ENCODE measurements at regions not wholly inside any gene's neighbourhood (a gene's known extent, or its start where the extent isn't known, plus 50 kb on each side); places are given as distances from the start of the nearest gene placed in this dataset.

DNA sequence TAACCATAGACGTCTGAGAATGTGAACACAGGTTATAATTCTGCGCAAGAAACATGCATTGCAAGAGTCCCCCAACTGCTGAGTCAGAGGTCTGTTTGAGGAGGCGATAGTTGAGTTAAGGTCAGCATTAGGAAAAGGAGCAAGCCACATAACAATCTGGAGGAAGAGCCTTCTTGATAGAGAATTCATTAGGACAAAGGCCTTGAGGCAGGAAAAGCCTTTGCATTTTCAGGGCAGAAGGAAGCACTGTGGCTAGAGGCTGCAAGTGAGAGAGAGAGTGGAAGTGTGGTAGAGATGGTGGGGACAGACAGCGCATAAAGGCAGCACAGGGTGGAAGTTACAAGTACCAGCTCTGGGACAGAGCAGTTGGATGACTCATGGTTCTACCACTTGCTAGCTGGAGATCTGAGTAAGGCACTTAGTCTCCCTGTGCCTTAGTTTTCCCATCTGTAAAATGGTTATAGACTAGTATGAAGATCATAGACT lies 125.8 kb upstream of the LNX1 start (continued):
- TF ChIP-seq, protein P1, sequence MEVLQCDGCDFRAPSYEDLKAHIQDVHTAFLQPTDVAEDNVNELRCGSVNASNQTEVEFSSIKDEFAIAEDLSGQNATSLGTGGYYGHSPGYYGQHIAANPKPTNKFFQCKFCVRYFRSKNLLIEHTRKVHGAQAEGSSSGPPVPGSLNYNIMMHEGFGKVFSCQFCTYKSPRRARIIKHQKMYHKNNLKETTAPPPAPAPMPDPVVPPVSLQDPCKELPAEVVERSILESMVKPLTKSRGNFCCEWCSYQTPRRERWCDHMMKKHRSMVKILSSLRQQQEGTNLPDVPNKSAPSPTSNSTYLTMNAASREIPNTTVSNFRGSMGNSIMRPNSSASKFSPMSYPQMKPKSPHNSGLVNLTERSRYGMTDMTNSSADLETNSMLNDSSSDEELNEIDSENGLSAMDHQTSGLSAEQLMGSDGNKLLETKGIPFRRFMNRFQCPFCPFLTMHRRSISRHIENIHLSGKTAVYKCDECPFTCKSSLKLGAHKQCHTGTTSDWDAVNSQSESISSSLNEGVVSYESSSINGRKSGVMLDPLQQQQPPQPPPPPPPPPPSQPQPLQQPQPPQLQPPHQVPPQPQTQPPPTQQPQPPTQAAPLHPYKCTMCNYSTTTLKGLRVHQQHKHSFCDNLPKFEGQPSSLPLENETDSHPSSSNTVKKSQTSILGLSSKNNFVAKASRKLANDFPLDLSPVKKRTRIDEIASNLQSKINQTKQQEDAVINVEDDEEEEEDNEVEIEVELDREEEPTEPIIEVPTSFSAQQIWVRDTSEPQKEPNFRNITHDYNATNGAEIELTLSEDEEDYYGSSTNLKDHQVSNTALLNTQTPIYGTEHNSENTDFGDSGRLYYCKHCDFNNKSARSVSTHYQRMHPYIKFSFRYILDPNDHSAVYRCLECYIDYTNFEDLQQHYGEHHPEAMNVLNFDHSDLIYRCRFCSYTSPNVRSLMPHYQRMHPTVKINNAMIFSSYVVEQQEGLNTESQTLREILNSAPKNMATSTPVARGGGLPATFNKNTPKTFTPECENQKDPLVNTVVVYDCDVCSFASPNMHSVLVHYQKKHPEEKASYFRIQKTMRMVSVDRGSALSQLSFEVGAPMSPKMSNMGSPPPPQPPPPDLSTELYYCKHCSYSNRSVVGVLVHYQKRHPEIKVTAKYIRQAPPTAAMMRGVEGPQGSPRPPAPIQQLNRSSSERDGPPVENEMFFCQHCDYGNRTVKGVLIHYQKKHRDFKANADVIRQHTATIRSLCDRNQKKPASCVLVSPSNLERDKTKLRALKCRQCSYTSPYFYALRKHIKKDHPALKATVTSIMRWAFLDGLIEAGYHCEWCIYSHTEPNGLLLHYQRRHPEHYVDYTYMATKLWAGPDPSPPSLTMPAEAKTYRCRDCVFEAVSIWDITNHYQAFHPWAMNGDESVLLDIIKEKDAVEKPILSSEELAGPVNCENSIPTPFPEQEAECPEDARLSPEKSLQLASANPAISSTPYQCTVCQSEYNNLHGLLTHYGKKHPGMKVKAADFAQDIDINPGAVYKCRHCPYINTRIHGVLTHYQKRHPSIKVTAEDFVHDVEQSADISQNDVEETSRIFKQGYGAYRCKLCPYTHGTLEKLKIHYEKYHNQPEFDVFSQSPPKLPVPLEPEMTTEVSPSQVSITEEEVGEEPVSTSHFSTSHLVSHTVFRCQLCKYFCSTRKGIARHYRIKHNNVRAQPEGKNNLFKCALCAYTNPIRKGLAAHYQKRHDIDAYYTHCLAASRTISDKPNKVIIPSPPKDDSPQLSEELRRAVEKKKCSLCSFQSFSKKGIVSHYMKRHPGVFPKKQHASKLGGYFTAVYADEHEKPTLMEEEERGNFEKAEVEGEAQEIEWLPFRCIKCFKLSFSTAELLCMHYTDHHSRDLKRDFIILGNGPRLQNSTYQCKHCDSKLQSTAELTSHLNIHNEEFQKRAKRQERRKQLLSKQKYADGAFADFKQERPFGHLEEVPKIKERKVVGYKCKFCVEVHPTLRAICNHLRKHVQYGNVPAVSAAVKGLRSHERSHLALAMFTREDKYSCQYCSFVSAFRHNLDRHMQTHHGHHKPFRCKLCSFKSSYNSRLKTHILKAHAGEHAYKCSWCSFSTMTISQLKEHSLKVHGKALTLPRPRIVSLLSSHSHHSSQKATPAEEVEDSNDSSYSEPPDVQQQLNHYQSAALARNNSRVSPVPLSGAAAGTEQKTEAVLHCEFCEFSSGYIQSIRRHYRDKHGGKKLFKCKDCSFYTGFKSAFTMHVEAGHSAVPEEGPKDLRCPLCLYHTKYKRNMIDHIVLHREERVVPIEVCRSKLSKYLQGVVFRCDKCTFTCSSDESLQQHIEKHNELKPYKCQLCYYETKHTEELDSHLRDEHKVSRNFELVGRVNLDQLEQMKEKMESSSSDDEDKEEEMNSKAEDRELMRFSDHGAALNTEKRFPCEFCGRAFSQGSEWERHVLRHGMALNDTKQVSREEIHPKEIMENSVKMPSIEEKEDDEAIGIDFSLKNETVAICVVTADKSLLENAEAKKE (CRISPR knock-in tag; IDR thresholded peaks at IDR 0.05) = no peak

- H3K36me3 Mint-ChIP-seq (ENCODE audit: low read depth) = no peaks in the 10 kb centered on the region
- peaks cover 6% of the 10 kb centered on the region; the same call in 1 of the 2 replicates for H3K4me1 ChIP-seq (ENCODE audit: insufficient read depth)
- no peak overlapping the region for H3K27ac Mint-ChIP-seq
- H3K27me3 ChIP-seq (ENCODE audit: insufficient read depth) = no peaks in the 10 kb centered on the region
- H3K27me3 Mint-ChIP-seq (ENCODE audit: insufficient read depth, low read depth, poor library complexity) = no peaks in the 10 kb centered on the region
- H3K4me1 Mint-ChIP-seq = peaks cover 3% of the 10 kb centered on the region; the same call in 1 of the 3 replicates
- no peaks in the 10 kb centered on the region for H3K36me3 ChIP-seq (ENCODE audit: insufficient read depth)
- no peak overlapping the region for H3K4me3 Mint-ChIP-seq
- H2AFZ ChIP-seq = no peak overlapping the region
- no peak for ATAC-seq
- no peak overlapping the region for H3K4me2 ChIP-seq
- H3K79me2 ChIP-seq (replicated peaks; ENCODE audit: insufficient read depth) = no peaks in the 10 kb centered on the region
- H4K20me1 ChIP-seq (replicated peaks; ENCODE audit: insufficient read depth) = no peaks in the 10 kb centered on the region
- H3K4me3 ChIP-seq = no peak overlapping the region
- H3F3A ChIP-seq (replicated peaks; ENCODE audit: low read depth) = no peaks in the 10 kb centered on the region
- H3K9me2 ChIP-seq (ENCODE audit: insufficient read depth) = 0 out of 2 replicates have a peak, but pooled peaks cover 3% of the 10 kb centered on the region
- DNase-seq (ENCODE audit: low spot score) = no peak
- H3K9me3 Mint-ChIP-seq = no peaks in the 10 kb centered on the region; the same call in 2 of the 3 replicates
- H3K27ac ChIP-seq (ENCODE audit: low read depth) = no peak overlapping the region
- no peak for TF ChIP-seq CREB1 (CRISPR knock-in tag; IDR thresholded peaks at IDR 0.05; ENCODE audit: low read depth)
- no peak for TF ChIP-seq EZH2 (IDR thresholded peaks at IDR 0.05; ENCODE audit: low read depth, unreplicated experiment)
- TF ChIP-seq, protein P2, sequence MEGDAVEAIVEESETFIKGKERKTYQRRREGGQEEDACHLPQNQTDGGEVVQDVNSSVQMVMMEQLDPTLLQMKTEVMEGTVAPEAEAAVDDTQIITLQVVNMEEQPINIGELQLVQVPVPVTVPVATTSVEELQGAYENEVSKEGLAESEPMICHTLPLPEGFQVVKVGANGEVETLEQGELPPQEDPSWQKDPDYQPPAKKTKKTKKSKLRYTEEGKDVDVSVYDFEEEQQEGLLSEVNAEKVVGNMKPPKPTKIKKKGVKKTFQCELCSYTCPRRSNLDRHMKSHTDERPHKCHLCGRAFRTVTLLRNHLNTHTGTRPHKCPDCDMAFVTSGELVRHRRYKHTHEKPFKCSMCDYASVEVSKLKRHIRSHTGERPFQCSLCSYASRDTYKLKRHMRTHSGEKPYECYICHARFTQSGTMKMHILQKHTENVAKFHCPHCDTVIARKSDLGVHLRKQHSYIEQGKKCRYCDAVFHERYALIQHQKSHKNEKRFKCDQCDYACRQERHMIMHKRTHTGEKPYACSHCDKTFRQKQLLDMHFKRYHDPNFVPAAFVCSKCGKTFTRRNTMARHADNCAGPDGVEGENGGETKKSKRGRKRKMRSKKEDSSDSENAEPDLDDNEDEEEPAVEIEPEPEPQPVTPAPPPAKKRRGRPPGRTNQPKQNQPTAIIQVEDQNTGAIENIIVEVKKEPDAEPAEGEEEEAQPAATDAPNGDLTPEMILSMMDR (conservative IDR thresholded peaks at IDR 0.05; ENCODE audit: low read depth in 2 of 2) = no peak
- no peak for TF ChIP-seq JUNB (IDR thresholded peaks at IDR 0.05; ENCODE audit: unreplicated experiment)
- no peak for TF ChIP-seq ZNF331 (CRISPR knock-in tag; IDR thresholded peaks at IDR 0.05; ENCODE audit: low read depth)
- TF ChIP-seq, protein P1 (CRISPR knock-in tag; IDR thresholded peaks at IDR 0.05) = no peak
Observed at GRCh38 chr4:53716471-53717063, 125.3 kb upstream of the LNX1 start.

Data from GM23338 (cell line).